ENCODE measurements at regions not wholly inside any gene's neighbourhood (a gene's known extent, or its start where the extent isn't known, plus 50 kb on each side); places are given as distances from the start of the nearest gene placed in this dataset.
"Not testable (repeated sequence)": the region's sequence is repeated elsewhere in the genome, so short reads cannot be mapped to it uniquely, and the experiment has no call there.

- Histone ChIP-seq H3K4me3 (no peak overlapping the region), H3K4me1 (no peaks in the 10 kb centered on the region), H3K36me3 (no peaks in the 10 kb centered on the region), H3K27ac (no peak overlapping the region), H3K9me3 (peaks cover 10% of the 10 kb centered on the region), H3K27me3 (peaks cover 6% of the 10 kb centered on the region)
- no peak for TF ChIP-seq POLR2AphosphoS5 (IDR thresholded peaks at IDR 0.05)
- peak in 1 of 2 donors; percentile 34 for TF ChIP-seq CTCF (IDR thresholded peaks at IDR 0.05)
- TF ChIP-seq POLR2A (IDR thresholded peaks at IDR 0.05), result no peak
- no peak for TF ChIP-seq EP300 (IDR thresholded peaks at IDR 0.05)
- DNase-seq (ENCODE audit: low spot score in 2 of 2), result no peak
- 30% methylated on average over 8 of the region's 12 CpGs for WGBS
Measured at GRCh38 chr1:209190591-209191261, 392.8 kb upstream of the CAMK1G start.

- 97% methylated on average over 1 of the region's 1 CpG for WGBS
- Histone ChIP-seq H3K27ac (no peak overlapping the region), H3K4me3 (no peak overlapping the region), H3K9me3 (peaks cover 15% of the 10 kb centered on the region), H3K27me3 (peaks cover 6% of the 10 kb centered on the region), H3K4me1 (no peaks in the 10 kb centered on the region), H3K36me3 (no peaks in the 10 kb centered on the region)
- TF ChIP-seq EP300 (IDR thresholded peaks at IDR 0.05) (no peak), POLR2A (IDR thresholded peaks at IDR 0.05) (no peak), POLR2AphosphoS5 (IDR thresholded peaks at IDR 0.05) (no peak)
- DNase-seq (ENCODE audit: low spot score in 2 of 2), result no peak
Measured at GRCh38 chr1:209191262-209191634, 392.3 kb upstream of the CAMK1G start.

GRCh38 chr1:209196140-209196539 is 387.4 kb upstream of the CAMK1G start:
- H3K4me3 ChIP-seq, result no peak overlapping the region
- H3K27me3 ChIP-seq, result peaks cover 7% of the 10 kb centered on the region
- TF ChIP-seq EP300 (IDR thresholded peaks at IDR 0.05), result no peak
- no peak for TF ChIP-seq CTCF (IDR thresholded peaks at IDR 0.05)
- TF ChIP-seq POLR2AphosphoS5 (IDR thresholded peaks at IDR 0.05), result no peak
- TF ChIP-seq POLR2A (IDR thresholded peaks at IDR 0.05), result no peak
- H3K9me3 ChIP-seq, result peaks cover 24% of the 10 kb centered on the region
- no peak for DNase-seq (ENCODE audit: low spot score in 2 of 2)
- no peak overlapping the region for H3K27ac ChIP-seq
- no peaks in the 10 kb centered on the region for H3K36me3 ChIP-seq
- no peaks in the 10 kb centered on the region for H3K4me1 ChIP-seq

GRCh38 chr1:209198961-209199750 is 384.4 kb upstream of the CAMK1G start:
- H3K36me3 ChIP-seq, result no peaks in the 10 kb centered on the region
- TF ChIP-seq POLR2AphosphoS5 (IDR thresholded peaks at IDR 0.05) (no peak), EP300 (IDR thresholded peaks at IDR 0.05) (no peak), CTCF (IDR thresholded peaks at IDR 0.05) (no peak), POLR2A (IDR thresholded peaks at IDR 0.05) (no peak)
- no peaks in the 10 kb centered on the region for H3K4me1 ChIP-seq
- no peak for DNase-seq (ENCODE audit: low spot score in 2 of 2)
- H3K4me3 ChIP-seq, result no peak overlapping the region
- peaks cover 24% of the 10 kb centered on the region for H3K9me3 ChIP-seq
- H3K27ac ChIP-seq, result no peak overlapping the region
- H3K27me3 ChIP-seq, result peaks cover 6% of the 10 kb centered on the region
- WGBS, result 76% methylated on average over 12 of the region's 12 CpGs

GRCh38 chr1:209199822-209200221 is 383.7 kb upstream of the CAMK1G start:
- H3K27me3 ChIP-seq, result peaks cover 6% of the 10 kb centered on the region
- no peak overlapping the region for H3K27ac ChIP-seq
- H3K36me3 ChIP-seq, result no peaks in the 10 kb centered on the region
- peaks cover 23% of the 10 kb centered on the region for H3K9me3 ChIP-seq
- WGBS, result 35% methylated on average over 4 of the region's 4 CpGs
- no peaks in the 10 kb centered on the region for H3K4me1 ChIP-seq
- no peak for DNase-seq (ENCODE audit: low spot score in 2 of 2)
- TF ChIP-seq CTCF (IDR thresholded peaks at IDR 0.05) (no peak), POLR2A (IDR thresholded peaks at IDR 0.05) (no peak), POLR2AphosphoS5 (IDR thresholded peaks at IDR 0.05) (no peak), EP300 (IDR thresholded peaks at IDR 0.05) (no peak)
- H3K4me3 ChIP-seq, result no peak overlapping the region

- not testable (repeated sequence) for H3K9me3 ChIP-seq; H3K4me1 ChIP-seq; H3K36me3 ChIP-seq; DNase-seq (ENCODE audit: low spot score in 2 of 2); H3K27me3 ChIP-seq; H3K27ac ChIP-seq; H3K4me3 ChIP-seq
- WGBS, result 87% methylated on average over 11 of the region's 11 CpGs
Measured at GRCh38 chr1:209202321-209202720, 381.2 kb upstream of the CAMK1G start.
